ENCODE measurements at regions not wholly inside any gene's neighbourhood (a gene's known extent, or its start where the extent isn't known, plus 50 kb on each side); places are given as distances from the start of the nearest gene placed in this dataset.
"Not testable (repeated sequence)": the region's sequence is repeated elsewhere in the genome, so short reads cannot be mapped to it uniquely, and the experiment has no call there.

- Mint-ChIP-seq H3K27me3 (ENCODE audit: unreplicated experiment) (no peaks in the 10 kb centered on the region), H3K36me3 (ENCODE audit: low read depth, unreplicated experiment) (no peaks in the 10 kb centered on the region), H3K27ac (ENCODE audit: unreplicated experiment) (peak overlapping the region; percentile 89), H3K4me1 (ENCODE audit: unreplicated experiment) (peaks cover 6% of the 10 kb centered on the region), H3K9me3 (ENCODE audit: unreplicated experiment) (peaks cover 3% of the 10 kb centered on the region), H3K4me3 (ENCODE audit: unreplicated experiment) (no peak overlapping the region)
- TF ChIP-seq CTCF (IDR thresholded peaks at IDR 0.05; ENCODE audit: unreplicated experiment), result no peak
- DNase-seq (ENCODE audit: low spot score), result no peak
Measured at GRCh38 chr6:62999796-63000195, 211.5 kb upstream of the FKBP1C start.

GRCh38 chr6:63006018-63006417 lies 205.3 kb upstream of the FKBP1C start:
- not testable (repeated sequence) for H3K4me1 Mint-ChIP-seq (ENCODE audit: unreplicated experiment); H3K4me3 Mint-ChIP-seq (ENCODE audit: unreplicated experiment); H3K36me3 Mint-ChIP-seq (ENCODE audit: low read depth, unreplicated experiment); H3K27me3 Mint-ChIP-seq (ENCODE audit: unreplicated experiment); H3K27ac Mint-ChIP-seq (ENCODE audit: unreplicated experiment); DNase-seq (ENCODE audit: low spot score); H3K9me3 Mint-ChIP-seq (ENCODE audit: unreplicated experiment)

DNA sequence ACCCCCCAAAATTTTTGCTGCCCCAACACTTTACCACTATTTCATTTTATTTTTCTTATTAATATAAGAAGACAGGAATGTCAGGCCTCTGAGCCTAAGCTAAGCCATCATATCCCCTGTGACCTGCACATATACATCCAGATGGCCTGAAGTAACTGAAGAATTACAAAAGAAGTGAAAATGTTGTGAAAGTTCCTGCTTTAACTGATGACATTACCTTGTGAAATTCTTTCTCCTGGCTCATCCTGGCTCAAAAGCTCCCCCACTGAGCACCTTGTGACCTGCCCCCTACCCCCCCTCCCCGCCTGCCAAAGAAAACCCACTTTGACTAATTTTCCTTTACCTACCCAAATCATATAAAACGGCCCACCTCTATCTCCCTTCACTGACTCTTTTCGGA lies 200.3 kb upstream of the FKBP1C start:
- H3K4me1 Mint-ChIP-seq (ENCODE audit: unreplicated experiment); DNase-seq (ENCODE audit: low spot score): not testable (repeated sequence)

GRCh38 chr6:63014290-63014689 lies 197.0 kb upstream of the FKBP1C start:
- H3K4me3 Mint-ChIP-seq (ENCODE audit: unreplicated experiment), result no peak overlapping the region
- no peak for TF ChIP-seq CTCF (IDR thresholded peaks at IDR 0.05; ENCODE audit: unreplicated experiment)
- no peak for DNase-seq (ENCODE audit: low spot score)
- no peak overlapping the region for H3K27ac Mint-ChIP-seq (ENCODE audit: unreplicated experiment)
- H3K27me3 Mint-ChIP-seq (ENCODE audit: unreplicated experiment), result no peaks in the 10 kb centered on the region
- H3K36me3 Mint-ChIP-seq (ENCODE audit: low read depth, unreplicated experiment), result no peaks in the 10 kb centered on the region
- H3K4me1 Mint-ChIP-seq (ENCODE audit: unreplicated experiment), result no peaks in the 10 kb centered on the region
- no peaks in the 10 kb centered on the region for H3K9me3 Mint-ChIP-seq (ENCODE audit: unreplicated experiment)

More for the DNA sequence above, 200.3 kb upstream of the FKBP1C start:
- not testable (repeated sequence) for H3K36me3 Mint-ChIP-seq (ENCODE audit: low read depth, unreplicated experiment); H3K4me3 Mint-ChIP-seq (ENCODE audit: unreplicated experiment); H3K27me3 Mint-ChIP-seq (ENCODE audit: unreplicated experiment); H3K27ac Mint-ChIP-seq (ENCODE audit: unreplicated experiment); H3K9me3 Mint-ChIP-seq (ENCODE audit: unreplicated experiment)

DNA sequence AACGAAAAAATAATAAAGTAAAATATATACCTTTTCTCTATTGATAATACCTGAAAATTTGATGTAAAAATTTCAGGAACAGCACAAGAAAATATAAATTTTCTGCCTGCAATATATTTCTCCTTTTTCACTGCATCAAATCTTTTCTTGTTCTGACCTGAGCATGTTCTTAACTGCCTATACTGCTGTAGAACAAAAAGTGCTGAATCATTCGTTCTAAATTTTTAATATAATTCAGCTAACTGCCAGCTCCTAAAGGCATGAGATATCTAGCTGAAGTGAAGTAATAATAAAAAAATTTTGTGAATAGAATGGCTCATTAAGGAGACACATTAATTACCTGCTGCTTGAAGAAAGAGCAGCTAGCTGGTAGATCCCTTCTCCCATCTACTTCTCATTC lies 188.6 kb upstream of the FKBP1C start:
- H3K27ac Mint-ChIP-seq (ENCODE audit: unreplicated experiment), result no peak overlapping the region

DNA sequence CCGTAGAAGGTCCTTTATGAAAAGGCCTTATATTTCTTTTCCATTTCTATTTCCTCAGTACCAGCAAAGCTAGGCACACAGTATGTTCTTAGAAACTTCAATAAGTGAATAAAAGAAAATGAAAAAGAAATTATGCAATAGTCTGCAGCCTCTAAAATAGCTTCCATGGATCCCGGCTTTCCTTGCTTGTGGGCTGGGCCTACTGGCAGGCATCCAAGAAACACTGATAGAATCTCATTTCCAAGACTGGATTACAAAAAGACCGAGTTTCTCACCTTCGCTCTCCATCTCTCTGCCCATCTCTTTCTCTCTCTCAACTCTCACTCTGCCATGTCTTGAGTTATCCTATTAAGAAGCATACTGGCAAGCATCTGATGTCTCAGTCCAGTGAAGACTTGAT lies 187.5 kb upstream of the FKBP1C start:
- no peaks in the 10 kb centered on the region for H3K4me1 Mint-ChIP-seq (ENCODE audit: unreplicated experiment)
- peaks cover 4% of the 10 kb centered on the region for H3K36me3 Mint-ChIP-seq (ENCODE audit: low read depth, unreplicated experiment)
- no peak overlapping the region for H3K4me3 Mint-ChIP-seq (ENCODE audit: unreplicated experiment)
- no peak for DNase-seq (ENCODE audit: low spot score)
- no peaks in the 10 kb centered on the region for H3K27me3 Mint-ChIP-seq (ENCODE audit: unreplicated experiment)
- TF ChIP-seq CTCF (IDR thresholded peaks at IDR 0.05; ENCODE audit: unreplicated experiment), result no peak
- H3K9me3 Mint-ChIP-seq (ENCODE audit: unreplicated experiment), result no peaks in the 10 kb centered on the region
- no peak overlapping the region for H3K27ac Mint-ChIP-seq (ENCODE audit: unreplicated experiment)

More for the DNA sequence above, 188.6 kb upstream of the FKBP1C start:
- DNase-seq (ENCODE audit: low spot score), result no peak
- Mint-ChIP-seq H3K27me3 (ENCODE audit: unreplicated experiment) (no peaks in the 10 kb centered on the region), H3K4me3 (ENCODE audit: unreplicated experiment) (no peak overlapping the region), H3K36me3 (ENCODE audit: low read depth, unreplicated experiment) (peaks cover 4% of the 10 kb centered on the region), H3K9me3 (ENCODE audit: unreplicated experiment) (no peaks in the 10 kb centered on the region), H3K4me1 (ENCODE audit: unreplicated experiment) (no peaks in the 10 kb centered on the region)
- no peak for TF ChIP-seq CTCF (IDR thresholded peaks at IDR 0.05; ENCODE audit: unreplicated experiment)
